22Rv1 (cell line): ENCODE measurements at regions not wholly inside any gene's neighbourhood (a gene's known extent, or its start where the extent isn't known, plus 50 kb on each side); places are given as distances from the start of the nearest gene placed in this dataset.

ENCODE experiments used
- ZFX ChIP-seq: fragments of 450-650 bp; IDR thresholded peaks from 2 replicates; pipeline ENCODE4 v1.6.1; 2017; ENCODE audit warnings: antibody characterized with exemption, borderline replicate concordance
- TF ChIP-seq, protein P1 (sequence below): fragments of 450-650 bp; IDR thresholded peaks from 2 replicates; pipeline ENCODE4 v1.5.1; 2017; ENCODE audit warnings: mild to moderate bottlenecking

- TF ChIP-seq, protein P1, sequence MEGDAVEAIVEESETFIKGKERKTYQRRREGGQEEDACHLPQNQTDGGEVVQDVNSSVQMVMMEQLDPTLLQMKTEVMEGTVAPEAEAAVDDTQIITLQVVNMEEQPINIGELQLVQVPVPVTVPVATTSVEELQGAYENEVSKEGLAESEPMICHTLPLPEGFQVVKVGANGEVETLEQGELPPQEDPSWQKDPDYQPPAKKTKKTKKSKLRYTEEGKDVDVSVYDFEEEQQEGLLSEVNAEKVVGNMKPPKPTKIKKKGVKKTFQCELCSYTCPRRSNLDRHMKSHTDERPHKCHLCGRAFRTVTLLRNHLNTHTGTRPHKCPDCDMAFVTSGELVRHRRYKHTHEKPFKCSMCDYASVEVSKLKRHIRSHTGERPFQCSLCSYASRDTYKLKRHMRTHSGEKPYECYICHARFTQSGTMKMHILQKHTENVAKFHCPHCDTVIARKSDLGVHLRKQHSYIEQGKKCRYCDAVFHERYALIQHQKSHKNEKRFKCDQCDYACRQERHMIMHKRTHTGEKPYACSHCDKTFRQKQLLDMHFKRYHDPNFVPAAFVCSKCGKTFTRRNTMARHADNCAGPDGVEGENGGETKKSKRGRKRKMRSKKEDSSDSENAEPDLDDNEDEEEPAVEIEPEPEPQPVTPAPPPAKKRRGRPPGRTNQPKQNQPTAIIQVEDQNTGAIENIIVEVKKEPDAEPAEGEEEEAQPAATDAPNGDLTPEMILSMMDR, result no peak
- TF ChIP-seq ZFX, result no peak
Measured at GRCh38 chr4:14857475-14857874, 144.8 kb upstream of the CPEB2 start.
